Small intestine (tissue), 7 donors: ENCODE measurements at regions not wholly inside any gene's neighbourhood (a gene's known extent, or its start where the extent isn't known, plus 50 kb on each side); places are given as distances from the start of the nearest gene placed in this dataset.

Experiments
- DNase-seq, 2 donors: peaks; one replicate each; pipeline versions ENCODE4 v3.0.0 to v3.0.0-alpha.2; 2013
- FAIRE-seq: peaks from 2 replicates; lab custom pipeline; 2012; peaks lifted over from hg19 to GRCh38; lab: Jason Lieb, UNC
- H3K27ac ChIP-seq, 3 donors: one replicate each; pipeline ENCODE4 v1.5.1; 2013; ENCODE audit warnings: low read length in 2 of 3, mild to moderate bottlenecking in 2 of 3, control low read depth in 1 of 3, inconsistent platforms in 1 of 3, low read depth in 1 of 3, moderate library complexity in 1 of 3
- H3K27me3 ChIP-seq, 3 donors: one replicate each; pipeline ENCODE4 v1.6.1; 2013; ENCODE audit warnings: low read length in 3 of 3, inconsistent platforms in 1 of 3; ENCODE audit not compliant: control insufficient read depth in 3 of 3, insufficient read depth in 3 of 3
- H3K36me3 ChIP-seq, 3 donors: one replicate each; pipeline ENCODE4 v1.6.1; 2013; ENCODE audit warnings: low read length in 3 of 3, inconsistent platforms in 1 of 3, low read depth in 1 of 3, mild to moderate bottlenecking in 1 of 3, moderate library complexity in 1 of 3; ENCODE audit not compliant: control insufficient read depth in 3 of 3, insufficient read depth in 2 of 3
- H3K4me1 ChIP-seq, 3 donors: one replicate each; pipeline ENCODE4 v1.6.1; 2013; ENCODE audit warnings: low read length in 2 of 3, inconsistent platforms in 1 of 3, low read depth in 1 of 3, mild to moderate bottlenecking in 1 of 3, moderate library complexity in 1 of 3; ENCODE audit not compliant: control insufficient read depth in 3 of 3, insufficient read depth in 2 of 3
- H3K4me3 ChIP-seq, 3 donors: one replicate each; pipeline ENCODE4 v1.5.1; 2013; ENCODE audit warnings: low read length in 3 of 3, control low read depth in 1 of 3, inconsistent platforms in 1 of 3, low read depth in 1 of 3, mild to moderate bottlenecking in 1 of 3, moderate library complexity in 1 of 3
- H3K9me3 ChIP-seq, 2 donors: one replicate each; pipeline ENCODE4 v1.6.1; 2013; ENCODE audit warnings: low read depth in 1 of 2, low read length in 1 of 2; ENCODE audit not compliant: control insufficient read depth in 2 of 2, insufficient read depth in 1 of 2
- WGBS, 3 donors: extraction: QIAGEN DNeasy Blood & Tissue Kit; methylation state at CpG; one replicate each; pipeline ENCODE4 v1.1.7; 2013; 5-methylcytosine and 5-hydroxymethylcytosine counted together
- donor health status: healthy with polysubstance abuse.
- donor health status: control.
- donor health status: control.
- donor health status: Bipolar disorder and iron deficiency.
- donor health status: healthy.

DNA sequence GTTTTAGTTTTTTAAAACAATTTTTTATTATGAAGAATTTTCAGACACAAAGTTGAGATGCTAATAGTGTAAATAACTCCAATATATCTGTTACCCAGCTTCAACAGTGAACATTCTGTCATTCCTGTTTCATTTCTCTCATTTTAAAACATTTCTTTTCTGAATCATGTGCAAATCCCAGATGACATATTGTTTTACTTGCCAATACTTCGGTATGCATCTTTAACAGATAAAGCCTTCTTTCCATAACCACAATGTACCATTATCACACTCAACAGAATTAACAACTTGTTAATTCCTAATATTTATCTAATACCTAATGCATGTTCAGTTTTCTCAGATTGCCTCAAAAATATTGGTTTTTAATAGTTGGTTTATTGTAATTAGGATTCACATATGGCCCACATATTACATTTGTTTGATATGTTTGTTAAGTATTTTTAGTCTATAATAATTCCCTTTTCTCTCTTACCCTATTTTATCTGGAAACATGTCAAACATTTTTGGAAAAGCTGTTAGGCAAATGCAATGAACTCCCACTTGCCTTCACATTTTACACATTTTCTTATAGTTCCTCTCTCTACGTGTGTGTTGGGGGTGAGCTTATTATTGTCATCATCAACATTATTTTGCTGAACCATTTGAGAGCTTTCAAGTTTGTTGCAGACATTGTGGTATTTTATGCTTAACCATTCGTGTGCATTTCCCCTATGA lies 58.7 kb upstream of the ANKRD55 start:
- DNase-seq (no peak), FAIRE-seq (no peak)
- Histone ChIP-seq H3K27ac (no peak overlapping the region), H3K9me3 (no peaks in the 10 kb centered on the region), H3K4me3 (no peak overlapping the region), H3K4me1 (peaks cover 0 to 2% (median 0%) of the 10 kb centered on the region in 3 donors), H3K27me3 (no peaks in the 10 kb centered on the region), H3K36me3 (no peaks in the 10 kb centered on the region)
- 75 to 87% (median 83%) methylated on average over 3 of the region's 3 CpGs for WGBS, 3 donors

DNA sequence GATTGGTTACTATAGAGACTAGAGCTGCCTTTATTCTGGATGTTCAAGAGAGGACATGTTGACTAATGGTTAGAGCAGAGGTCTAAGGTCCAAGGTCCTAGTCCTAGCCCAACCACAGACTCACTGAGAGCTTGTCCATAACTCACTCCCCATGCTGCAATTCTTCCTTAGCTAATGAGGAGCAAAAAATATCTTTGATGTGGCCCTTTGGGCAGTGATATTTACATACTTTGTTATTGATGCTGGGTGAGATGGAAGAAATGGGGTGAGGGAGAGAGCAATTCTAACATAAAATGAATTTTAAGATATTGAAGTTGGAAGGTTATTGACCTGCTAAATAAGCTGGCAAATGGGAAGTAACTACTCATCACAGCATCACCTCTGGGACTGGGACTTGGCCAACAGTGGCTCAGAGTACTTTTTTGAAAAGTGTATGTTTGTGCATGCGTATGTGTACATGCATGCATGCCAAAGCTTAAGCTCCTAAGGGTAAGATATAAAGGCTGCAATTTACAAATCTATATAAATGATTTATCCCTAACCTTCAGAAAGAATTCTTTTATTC lies 58.0 kb upstream of the ANKRD55 start:
- WGBS, 3 donors, result 94 to 98% (median 96%) methylated on average over 1 of the region's 1 CpG
- no peak overlapping the region for H3K27ac ChIP-seq
- H3K4me1 ChIP-seq, result peaks cover 0 to 2% (median 0%) of the 10 kb centered on the region in 3 donors
- FAIRE-seq (no peak), DNase-seq (peak in 1 of 2 donors; percentile 16)
- H3K4me3 ChIP-seq, result no peak overlapping the region
- H3K9me3 ChIP-seq, result no peaks in the 10 kb centered on the region
- no peaks in the 10 kb centered on the region for H3K36me3 ChIP-seq
- H3K27me3 ChIP-seq, result no peaks in the 10 kb centered on the region

DNA sequence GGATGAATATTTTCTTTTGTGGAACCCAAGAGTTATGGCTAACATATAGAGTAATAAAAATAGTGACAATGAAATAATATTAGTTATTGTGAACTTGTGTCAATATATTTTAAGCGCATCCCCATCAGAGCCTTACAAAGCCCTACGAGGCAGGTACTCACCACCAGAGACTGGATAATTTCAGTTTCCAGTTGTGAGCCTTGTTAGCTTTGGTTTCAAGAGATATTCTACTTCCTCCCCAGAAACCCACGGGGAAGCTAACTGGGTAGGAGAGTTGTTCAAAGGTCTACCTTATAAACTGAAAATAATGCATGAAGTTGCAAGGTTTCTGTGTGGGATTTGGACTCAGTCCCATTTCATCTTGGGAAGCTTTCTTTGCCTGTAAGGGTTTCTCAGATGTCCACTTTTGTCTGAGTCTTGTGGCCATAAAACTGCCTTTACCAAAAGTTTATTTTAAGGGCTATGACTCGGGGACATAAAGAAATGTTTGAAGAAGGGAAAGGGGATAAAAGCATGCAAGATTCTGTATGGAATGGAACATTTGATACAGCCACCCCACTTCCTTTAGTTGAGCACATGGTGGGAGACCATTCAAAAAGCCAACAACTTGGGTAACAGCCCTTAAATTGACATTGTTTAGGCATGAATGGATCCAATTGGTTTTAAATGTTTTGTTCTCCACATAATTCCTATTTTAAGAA lies 57.4 kb upstream of the ANKRD55 start:
- no peaks in the 10 kb centered on the region for H3K36me3 ChIP-seq
- H3K27me3 ChIP-seq, result no peaks in the 10 kb centered on the region
- DNase-seq (no peak), FAIRE-seq (no peak)
- 66 to 76% (median 68%) methylated on average over 4 of the region's 4 CpGs for WGBS, 3 donors
- no peak overlapping the region for H3K27ac ChIP-seq
- H3K9me3 ChIP-seq, result no peaks in the 10 kb centered on the region
- peaks cover 0 to 2% (median 0%) of the 10 kb centered on the region in 3 donors for H3K4me1 ChIP-seq
- H3K4me3 ChIP-seq, result no peak overlapping the region

DNA sequence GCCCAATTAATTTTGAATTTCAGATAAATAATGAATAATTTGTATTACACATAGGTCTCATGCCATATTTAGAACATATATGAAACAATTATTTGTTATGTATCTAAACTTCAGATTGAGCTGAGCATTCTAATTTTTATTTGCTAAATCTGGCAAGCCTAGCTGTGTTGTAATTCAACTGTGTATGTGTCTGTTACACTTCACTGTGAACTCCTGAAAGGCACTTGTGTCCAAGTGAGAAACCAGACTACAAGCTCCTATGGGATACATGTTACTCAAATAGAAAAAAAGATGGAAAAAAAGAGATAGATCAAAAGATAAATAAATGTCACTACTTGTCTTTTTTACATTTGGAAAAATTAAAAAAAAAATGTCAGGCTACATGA lies 56.5 kb upstream of the ANKRD55 start:
- Histone ChIP-seq H3K4me1 (peaks cover 0 to 2% (median 0%) of the 10 kb centered on the region in 3 donors), H3K9me3 (no peaks in the 10 kb centered on the region), H3K27ac (no peak overlapping the region), H3K4me3 (no peak overlapping the region), H3K27me3 (no peaks in the 10 kb centered on the region), H3K36me3 (no peaks in the 10 kb centered on the region)
- FAIRE-seq (no peak), DNase-seq (no peak)

DNA sequence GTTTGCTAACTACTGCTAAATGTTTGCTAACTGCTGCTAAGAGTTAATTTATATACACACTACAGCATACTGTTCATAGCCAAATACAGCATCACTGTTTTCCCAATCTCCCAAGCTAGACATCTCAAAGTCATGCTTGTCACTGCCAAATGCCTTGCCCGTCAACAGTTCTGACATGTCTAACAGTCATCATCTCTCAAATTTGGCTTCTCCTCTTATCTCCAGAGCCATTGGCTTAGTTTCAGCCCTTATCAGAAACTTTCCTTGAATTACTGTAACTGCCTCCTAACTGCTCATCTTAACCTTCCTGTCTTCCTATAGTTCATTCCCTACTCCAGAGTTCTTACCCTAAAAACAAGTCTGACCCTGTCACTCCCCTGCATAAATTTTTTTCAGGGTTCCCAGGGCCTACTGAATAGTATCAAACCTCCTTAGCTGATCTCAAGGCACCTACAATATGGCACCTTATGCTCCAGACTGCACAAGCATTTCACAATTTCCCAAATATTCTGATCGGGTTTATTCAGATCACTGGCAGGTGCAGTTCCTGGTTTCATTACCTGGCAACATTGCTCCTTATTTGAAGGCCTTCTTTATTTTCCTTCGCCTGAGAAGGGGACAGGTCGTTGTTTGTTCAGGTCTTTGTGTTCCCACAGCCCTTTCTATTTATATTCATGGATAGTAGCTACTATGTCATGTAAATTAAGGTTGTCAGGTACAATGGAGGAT lies 55.9 kb upstream of the ANKRD55 start:
- Histone ChIP-seq H3K4me3 (no peak overlapping the region), H3K27me3 (no peaks in the 10 kb centered on the region), H3K27ac (no peak overlapping the region), H3K4me1 (peaks cover 0 to 2% (median 0%) of the 10 kb centered on the region in 3 donors), H3K9me3 (no peaks in the 10 kb centered on the region), H3K36me3 (no peaks in the 10 kb centered on the region)
- 76 to 89% (median 77%) methylated on average over 4 of the region's 4 CpGs for WGBS, 3 donors
- FAIRE-seq (no peak), DNase-seq (no peak)

DNA sequence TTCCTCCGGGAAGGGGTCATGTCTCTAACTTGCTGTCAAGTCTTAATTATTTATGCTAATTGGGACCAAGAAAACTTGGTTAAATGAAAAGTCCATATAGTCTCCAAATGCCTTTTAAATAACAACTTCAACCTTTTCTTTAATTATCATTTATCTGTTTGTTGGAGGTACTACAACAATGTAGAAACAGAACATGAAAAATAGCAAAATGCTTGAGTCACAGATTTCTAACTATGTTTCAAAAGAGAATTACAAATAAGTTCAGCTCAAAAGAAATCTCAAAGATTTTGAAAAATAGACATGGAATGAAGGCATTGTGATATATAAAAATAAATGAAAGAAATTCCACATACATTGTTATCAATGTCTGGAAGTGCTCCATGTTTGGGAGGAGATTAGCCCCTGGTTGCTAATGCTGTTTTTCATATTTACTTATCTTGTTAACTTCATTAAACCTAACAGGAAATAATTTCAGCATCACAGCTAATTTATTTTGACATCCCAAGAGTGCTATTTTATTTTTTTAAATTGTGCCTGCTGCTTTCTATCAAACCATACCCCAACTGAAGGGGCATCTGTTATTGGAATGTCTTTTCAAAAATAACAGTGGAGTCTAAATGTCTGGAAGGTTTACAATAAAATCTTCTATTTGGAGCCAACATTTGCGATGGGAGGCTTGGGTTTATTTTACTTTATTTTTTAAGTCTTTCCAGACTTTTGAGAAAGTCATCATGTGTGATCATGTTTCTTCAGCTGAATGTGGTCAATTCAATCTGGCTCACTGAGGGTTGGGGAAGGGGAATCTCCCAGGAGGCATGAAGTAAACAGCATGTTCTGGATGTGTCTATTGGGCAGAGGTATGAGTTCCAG lies 53.1 kb upstream of the ANKRD55 start:
- no peak for DNase-seq
- H3K27me3 ChIP-seq, result no peaks in the 10 kb centered on the region
- H3K4me3 ChIP-seq, result no peak overlapping the region
- peaks cover 0 to 3% of the 10 kb centered on the region in 2 donors for H3K9me3 ChIP-seq
- peaks cover 0 to 13% (median 0%) of the 10 kb centered on the region in 3 donors for H3K4me1 ChIP-seq
- H3K27ac ChIP-seq, result no peak overlapping the region
- WGBS, 3 donors, result 76 to 91% (median 87%) methylated on average over 2 of the region's 2 CpGs
- FAIRE-seq, result no peak
- H3K36me3 ChIP-seq, result no peaks in the 10 kb centered on the region

DNA sequence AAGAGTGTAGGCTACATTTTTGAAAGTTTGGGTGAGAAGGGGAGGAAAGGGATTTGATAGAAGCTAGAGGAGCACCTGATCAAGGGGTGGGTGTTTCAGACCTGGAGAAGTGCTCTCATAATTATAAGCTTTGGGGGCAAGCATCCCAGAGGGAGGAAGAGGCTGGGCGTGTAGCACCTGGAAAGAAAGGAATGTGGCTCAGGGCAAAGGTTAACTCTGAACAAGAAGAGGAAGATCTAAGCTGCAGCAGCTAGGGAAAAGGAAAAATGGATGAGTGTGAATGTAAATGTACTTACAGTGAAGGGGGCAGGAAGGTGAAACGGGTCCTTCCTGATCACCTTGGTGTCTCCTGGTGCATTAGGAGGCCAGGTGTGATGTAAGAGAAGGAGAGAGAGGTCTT lies 49.8 kb upstream of the ANKRD55 start:
- FAIRE-seq (no peak), DNase-seq (peak; percentile 45 to 53)
- Histone ChIP-seq H3K36me3 (no peaks in the 10 kb centered on the region), H3K9me3 (peaks cover 0 to 3% of the 10 kb centered on the region in 2 donors), H3K4me3 (no peak overlapping the region), H3K27ac (no peak overlapping the region), H3K4me1 (peaks cover 0 to 11% (median 0%) of the 10 kb centered on the region in 3 donors), H3K27me3 (no peaks in the 10 kb centered on the region)
- 20 to 61% (median 37%) methylated on average over 2 of the region's 2 CpGs for WGBS, 3 donors
